Fibroblast of lung (primary cell): ENCODE measurements at regions not wholly inside any gene's neighbourhood (a gene's known extent, or its start where the extent isn't known, plus 50 kb on each side); places are given as distances from the start of the nearest gene placed in this dataset.

Experiments
- EZH2 ChIP-seq: IDR thresholded peaks from 2 replicates; pipeline ENCODE4 v1.5.1; 2012; ENCODE audit warnings: low read length, control low read depth, mild to moderate bottlenecking; ENCODE audit errors: missing control alignments
- TF ChIP-seq, protein P1 (sequence below), 2 donors: IDR thresholded peaks in 1 of 2; conservative IDR thresholded peaks in 1 of 2; 1 replicate in 1 of 2; 2 replicates in 1 of 2; pipeline ENCODE4 v1.5.1; 2011 to 2012; ENCODE audit warnings: low read length in 2 of 2, control low read depth in 1 of 2, inconsistent platforms in 1 of 2, low read depth in 1 of 2, mild to moderate bottlenecking in 1 of 2

DNA sequence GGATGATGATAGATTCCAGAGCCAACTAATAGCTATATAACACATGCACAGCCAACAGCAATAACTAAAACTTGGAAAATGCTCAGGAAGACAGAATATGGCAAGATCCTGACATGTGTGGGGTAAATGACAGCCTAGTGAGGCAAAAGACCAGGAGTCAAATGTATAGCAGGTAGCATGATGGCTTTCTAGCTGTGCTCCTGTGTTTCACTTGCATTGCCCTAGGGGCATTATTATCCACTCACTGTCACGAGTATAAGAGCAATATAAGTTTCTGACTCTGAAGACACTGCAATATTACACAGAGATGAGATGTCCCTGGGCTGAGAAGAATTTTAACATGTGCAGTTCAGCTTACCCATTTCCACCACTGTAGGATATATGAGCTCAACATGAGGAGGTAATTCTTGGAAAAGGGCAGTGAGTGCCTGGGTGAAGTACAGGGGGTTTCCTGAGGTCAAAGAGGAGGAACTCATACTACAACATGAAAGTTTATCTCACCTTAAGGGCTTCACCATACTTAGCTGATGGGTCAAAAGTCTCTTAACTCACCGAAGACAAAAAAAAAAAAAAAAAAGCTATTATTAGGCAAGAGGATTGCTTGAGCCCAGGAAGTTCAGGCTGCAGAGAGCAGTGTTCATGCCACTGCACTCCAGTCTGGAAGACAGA lies 1385.6 kb upstream of the SLC39A10 start:
- TF ChIP-seq, protein P1, sequence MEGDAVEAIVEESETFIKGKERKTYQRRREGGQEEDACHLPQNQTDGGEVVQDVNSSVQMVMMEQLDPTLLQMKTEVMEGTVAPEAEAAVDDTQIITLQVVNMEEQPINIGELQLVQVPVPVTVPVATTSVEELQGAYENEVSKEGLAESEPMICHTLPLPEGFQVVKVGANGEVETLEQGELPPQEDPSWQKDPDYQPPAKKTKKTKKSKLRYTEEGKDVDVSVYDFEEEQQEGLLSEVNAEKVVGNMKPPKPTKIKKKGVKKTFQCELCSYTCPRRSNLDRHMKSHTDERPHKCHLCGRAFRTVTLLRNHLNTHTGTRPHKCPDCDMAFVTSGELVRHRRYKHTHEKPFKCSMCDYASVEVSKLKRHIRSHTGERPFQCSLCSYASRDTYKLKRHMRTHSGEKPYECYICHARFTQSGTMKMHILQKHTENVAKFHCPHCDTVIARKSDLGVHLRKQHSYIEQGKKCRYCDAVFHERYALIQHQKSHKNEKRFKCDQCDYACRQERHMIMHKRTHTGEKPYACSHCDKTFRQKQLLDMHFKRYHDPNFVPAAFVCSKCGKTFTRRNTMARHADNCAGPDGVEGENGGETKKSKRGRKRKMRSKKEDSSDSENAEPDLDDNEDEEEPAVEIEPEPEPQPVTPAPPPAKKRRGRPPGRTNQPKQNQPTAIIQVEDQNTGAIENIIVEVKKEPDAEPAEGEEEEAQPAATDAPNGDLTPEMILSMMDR (conservative IDR thresholded peaks at IDR 0.05 in 1 of 2, IDR thresholded peaks at IDR 0.05 in 1 of 2; ENCODE audit: low read depth in 1 of 2, low read length in 2 of 2), result no peak
- TF ChIP-seq EZH2, result no peak
